ENCODE measurements at regions not wholly inside any gene's neighbourhood (a gene's known extent, or its start where the extent isn't known, plus 50 kb on each side); places are given as distances from the start of the nearest gene placed in this dataset.

DNA sequence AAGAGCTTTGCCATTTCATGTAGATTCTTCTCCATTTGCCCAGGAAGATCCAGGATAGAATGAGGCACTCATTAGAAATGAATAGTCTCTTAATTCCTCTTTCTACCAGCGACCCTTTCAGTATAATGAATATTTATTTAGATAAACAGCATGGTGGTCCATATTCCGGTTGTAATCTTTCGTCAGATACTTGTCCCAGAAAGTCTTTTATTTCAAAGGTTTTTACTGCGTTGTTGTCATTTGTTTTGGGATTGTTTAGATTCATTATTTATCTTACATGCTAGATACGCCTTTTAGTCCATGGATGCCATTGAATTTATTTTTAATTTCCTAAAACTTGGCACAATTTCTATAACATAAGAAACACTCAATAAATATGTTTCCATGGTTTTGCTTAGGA is 139.7 kb upstream of the FLRT2 start:
- TF ChIP-seq TAF1 (IDR thresholded peaks at IDR 0.05; ENCODE audit: borderline replicate concordance, insufficient read depth, low read length) (no peak), POLR2AphosphoS5 (IDR thresholded peaks at IDR 0.05; ENCODE audit: low read depth, low read length) (no peak)
- TF ChIP-seq, protein P1, sequence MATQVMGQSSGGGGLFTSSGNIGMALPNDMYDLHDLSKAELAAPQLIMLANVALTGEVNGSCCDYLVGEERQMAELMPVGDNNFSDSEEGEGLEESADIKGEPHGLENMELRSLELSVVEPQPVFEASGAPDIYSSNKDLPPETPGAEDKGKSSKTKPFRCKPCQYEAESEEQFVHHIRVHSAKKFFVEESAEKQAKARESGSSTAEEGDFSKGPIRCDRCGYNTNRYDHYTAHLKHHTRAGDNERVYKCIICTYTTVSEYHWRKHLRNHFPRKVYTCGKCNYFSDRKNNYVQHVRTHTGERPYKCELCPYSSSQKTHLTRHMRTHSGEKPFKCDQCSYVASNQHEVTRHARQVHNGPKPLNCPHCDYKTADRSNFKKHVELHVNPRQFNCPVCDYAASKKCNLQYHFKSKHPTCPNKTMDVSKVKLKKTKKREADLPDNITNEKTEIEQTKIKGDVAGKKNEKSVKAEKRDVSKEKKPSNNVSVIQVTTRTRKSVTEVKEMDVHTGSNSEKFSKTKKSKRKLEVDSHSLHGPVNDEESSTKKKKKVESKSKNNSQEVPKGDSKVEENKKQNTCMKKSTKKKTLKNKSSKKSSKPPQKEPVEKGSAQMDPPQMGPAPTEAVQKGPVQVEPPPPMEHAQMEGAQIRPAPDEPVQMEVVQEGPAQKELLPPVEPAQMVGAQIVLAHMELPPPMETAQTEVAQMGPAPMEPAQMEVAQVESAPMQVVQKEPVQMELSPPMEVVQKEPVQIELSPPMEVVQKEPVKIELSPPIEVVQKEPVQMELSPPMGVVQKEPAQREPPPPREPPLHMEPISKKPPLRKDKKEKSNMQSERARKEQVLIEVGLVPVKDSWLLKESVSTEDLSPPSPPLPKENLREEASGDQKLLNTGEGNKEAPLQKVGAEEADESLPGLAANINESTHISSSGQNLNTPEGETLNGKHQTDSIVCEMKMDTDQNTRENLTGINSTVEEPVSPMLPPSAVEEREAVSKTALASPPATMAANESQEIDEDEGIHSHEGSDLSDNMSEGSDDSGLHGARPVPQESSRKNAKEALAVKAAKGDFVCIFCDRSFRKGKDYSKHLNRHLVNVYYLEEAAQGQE (IDR thresholded peaks at IDR 0.05; ENCODE audit: insufficient read depth in 1 of 2, low read depth in 2 of 2, low read length in 2 of 2): no peak
